ENCODE measurements at regions not wholly inside any gene's neighbourhood (a gene's known extent, or its start where the extent isn't known, plus 50 kb on each side); places are given as distances from the start of the nearest gene placed in this dataset.

DNA sequence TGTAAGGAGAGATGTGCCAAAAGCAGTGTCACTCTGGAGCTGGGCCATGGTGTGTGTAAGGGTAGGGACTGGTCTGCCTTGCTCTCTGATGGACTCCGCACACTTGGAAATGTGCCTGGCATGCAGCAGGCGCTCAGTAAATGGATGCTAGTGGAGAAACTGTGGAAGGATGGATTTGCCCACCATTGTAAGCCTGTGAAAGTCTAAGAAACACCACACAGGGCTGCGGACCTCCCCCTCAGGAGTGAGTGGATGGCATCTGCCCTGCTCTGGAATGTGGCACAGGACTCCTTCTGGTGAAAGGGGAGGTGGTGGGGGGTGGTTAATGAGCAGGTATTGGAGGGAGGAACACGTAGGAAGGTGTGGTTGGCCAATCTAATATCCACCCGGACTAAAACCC, 62.2 kb upstream of the ACAN start:
- TF ChIP-seq CTCF (conservative IDR thresholded peaks at IDR 0.05 in 1 of 2, IDR thresholded peaks at IDR 0.05 in 1 of 2; ENCODE audit: extremely low read depth in 1 of 2, insufficient read depth in 1 of 2, low read depth in 1 of 2, low read length in 2 of 2) (no peak), EZH2 (IDR thresholded peaks at IDR 0.05; ENCODE audit: borderline replicate concordance, low read length) (no peak)
